ENCODE measurements at regions not wholly inside any gene's neighbourhood (a gene's known extent, or its start where the extent isn't known, plus 50 kb on each side); places are given as distances from the start of the nearest gene placed in this dataset.

DNA sequence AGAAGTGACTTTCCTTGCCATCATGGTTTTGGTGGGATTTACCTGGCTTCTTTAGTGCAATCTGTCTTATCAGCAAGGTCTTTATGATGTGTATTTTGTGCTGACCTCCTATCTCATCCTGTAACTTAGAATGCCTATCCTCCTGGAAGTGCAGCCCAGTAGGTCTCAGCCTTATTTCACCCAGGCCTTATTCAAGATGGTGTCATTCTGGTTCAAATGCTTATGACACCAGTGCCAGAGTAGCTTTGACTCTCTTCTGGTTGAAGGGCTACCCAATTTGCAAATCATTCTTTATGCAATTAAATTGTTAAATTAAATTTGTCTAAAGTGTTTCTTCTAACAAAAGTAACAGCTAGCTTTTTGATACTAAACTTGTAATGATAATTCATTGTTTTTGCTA is 58.8 kb upstream of the PRDM9 start:
- no peak for TF ChIP-seq POLR2A (IDR thresholded peaks at IDR 0.05)
- TF ChIP-seq, protein P1, sequence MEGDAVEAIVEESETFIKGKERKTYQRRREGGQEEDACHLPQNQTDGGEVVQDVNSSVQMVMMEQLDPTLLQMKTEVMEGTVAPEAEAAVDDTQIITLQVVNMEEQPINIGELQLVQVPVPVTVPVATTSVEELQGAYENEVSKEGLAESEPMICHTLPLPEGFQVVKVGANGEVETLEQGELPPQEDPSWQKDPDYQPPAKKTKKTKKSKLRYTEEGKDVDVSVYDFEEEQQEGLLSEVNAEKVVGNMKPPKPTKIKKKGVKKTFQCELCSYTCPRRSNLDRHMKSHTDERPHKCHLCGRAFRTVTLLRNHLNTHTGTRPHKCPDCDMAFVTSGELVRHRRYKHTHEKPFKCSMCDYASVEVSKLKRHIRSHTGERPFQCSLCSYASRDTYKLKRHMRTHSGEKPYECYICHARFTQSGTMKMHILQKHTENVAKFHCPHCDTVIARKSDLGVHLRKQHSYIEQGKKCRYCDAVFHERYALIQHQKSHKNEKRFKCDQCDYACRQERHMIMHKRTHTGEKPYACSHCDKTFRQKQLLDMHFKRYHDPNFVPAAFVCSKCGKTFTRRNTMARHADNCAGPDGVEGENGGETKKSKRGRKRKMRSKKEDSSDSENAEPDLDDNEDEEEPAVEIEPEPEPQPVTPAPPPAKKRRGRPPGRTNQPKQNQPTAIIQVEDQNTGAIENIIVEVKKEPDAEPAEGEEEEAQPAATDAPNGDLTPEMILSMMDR (IDR thresholded peaks at IDR 0.05): no peak

Measured in thyroid gland (tissue), 4 donors.